ENCODE measurements at regions not wholly inside any gene's neighbourhood (a gene's known extent, or its start where the extent isn't known, plus 50 kb on each side); places are given as distances from the start of the nearest gene placed in this dataset.

DNA sequence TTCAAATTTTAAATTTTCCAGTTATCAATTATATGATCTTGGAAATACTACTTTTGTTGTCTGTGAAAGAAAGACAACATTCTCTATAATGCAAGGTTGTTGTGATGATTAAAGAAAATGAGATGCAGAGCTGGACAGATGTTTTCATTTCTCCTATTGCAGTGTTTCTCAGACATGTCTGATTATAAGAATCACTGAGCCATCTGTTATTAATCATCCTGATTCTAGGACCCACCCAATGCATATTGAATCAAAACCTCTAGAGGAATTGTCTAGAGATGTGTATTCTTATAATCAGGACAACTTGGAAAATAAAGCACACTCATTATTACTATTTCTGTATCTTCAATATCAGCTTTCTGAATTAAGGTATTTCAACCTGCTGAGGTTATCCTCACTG is 121.1 kb upstream of the ASTN2 start:
- no peak overlapping the region for H3K4me3 Mint-ChIP-seq
- no peak for DNase-seq (ENCODE audit: low spot score)
- no peaks in the 10 kb centered on the region for H3K27me3 Mint-ChIP-seq (ENCODE audit: low read depth)
- no peaks in the 10 kb centered on the region for H3K9me3 Mint-ChIP-seq
- no peak overlapping the region for H3K27ac Mint-ChIP-seq
- H3K4me1 Mint-ChIP-seq (ENCODE audit: low read depth) = no peaks in the 10 kb centered on the region
- no peaks in the 10 kb centered on the region for H3K36me3 Mint-ChIP-seq (ENCODE audit: low read depth)

DNA sequence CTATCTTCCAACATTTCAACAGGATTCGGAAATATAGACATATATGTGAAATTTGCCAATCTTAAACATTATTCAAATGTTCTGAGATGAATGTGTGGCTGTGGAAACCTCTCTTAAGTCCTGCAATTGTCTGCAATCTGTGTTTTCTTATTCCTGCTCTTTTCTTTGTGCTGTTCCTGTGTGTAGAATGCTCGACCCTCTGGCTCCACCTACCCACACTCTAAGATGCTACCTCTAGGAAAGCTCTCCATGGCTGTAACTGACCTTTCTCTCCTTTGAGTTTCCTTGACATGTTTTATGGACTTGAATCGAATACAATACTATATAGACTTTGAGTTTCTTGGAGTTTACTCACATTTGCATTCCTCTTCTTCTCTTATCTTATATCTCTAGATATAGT is 120.6 kb upstream of the ASTN2 start:
- H3K27ac Mint-ChIP-seq = no peak overlapping the region
- H3K27me3 Mint-ChIP-seq (ENCODE audit: low read depth) = no peaks in the 10 kb centered on the region
- no peaks in the 10 kb centered on the region for H3K9me3 Mint-ChIP-seq
- no peaks in the 10 kb centered on the region for H3K4me1 Mint-ChIP-seq (ENCODE audit: low read depth)
- no peak for DNase-seq (ENCODE audit: low spot score)
- no peaks in the 10 kb centered on the region for H3K36me3 Mint-ChIP-seq (ENCODE audit: low read depth)
- no peak overlapping the region for H3K4me3 Mint-ChIP-seq

DNA sequence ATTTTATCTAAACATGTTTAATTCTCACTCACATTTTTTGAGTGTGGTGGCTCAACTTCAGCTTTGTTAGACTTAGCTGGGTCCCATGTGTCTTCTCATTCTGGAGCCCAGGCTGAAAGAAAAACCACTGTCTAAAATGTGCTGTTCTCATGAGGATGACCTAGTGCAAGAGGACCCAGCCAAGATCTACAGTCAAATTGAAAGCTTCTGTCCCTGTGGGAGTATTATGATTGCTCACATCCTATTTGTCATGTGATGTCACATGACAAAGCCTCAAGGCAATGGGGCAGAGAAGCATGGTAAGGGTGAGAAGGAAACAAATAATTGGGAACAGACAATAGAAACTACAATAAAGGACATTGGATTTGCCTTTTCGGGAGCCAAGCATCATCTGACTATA is 113.4 kb upstream of the ASTN2 start:
- no peak for DNase-seq (ENCODE audit: low spot score)
- no peaks in the 10 kb centered on the region for H3K4me1 Mint-ChIP-seq (ENCODE audit: low read depth)
- no peak overlapping the region for H3K4me3 Mint-ChIP-seq
- H3K27ac Mint-ChIP-seq = no peak overlapping the region
- no peaks in the 10 kb centered on the region for H3K27me3 Mint-ChIP-seq (ENCODE audit: low read depth)
- no peaks in the 10 kb centered on the region for H3K36me3 Mint-ChIP-seq (ENCODE audit: low read depth)
- no peaks in the 10 kb centered on the region for H3K9me3 Mint-ChIP-seq

DNA sequence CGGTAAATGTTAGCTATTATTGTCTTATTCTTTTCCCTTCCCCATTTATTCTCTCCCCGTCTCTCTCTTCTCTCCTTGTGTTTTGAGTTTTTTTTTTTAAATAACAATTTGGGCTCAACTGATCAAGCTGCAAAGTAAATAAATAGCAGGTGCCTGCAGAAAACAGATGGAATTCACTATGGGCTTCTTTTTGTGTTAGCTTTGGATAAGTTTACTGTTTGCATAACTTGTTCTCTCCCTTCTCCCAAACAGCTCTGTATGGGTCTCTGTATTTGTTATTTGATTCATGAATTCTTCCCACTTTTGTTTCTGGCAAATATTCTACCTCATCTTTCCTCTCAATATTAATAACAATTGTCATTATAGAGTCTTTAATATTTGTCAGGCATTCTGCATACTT is 111.8 kb upstream of the ASTN2 start:
- Mint-ChIP-seq H3K27ac (no peak overlapping the region), H3K4me1 (ENCODE audit: low read depth) (no peaks in the 10 kb centered on the region), H3K27me3 (ENCODE audit: low read depth) (no peaks in the 10 kb centered on the region), H3K9me3 (no peaks in the 10 kb centered on the region), H3K4me3 (no peak overlapping the region), H3K36me3 (ENCODE audit: low read depth) (no peaks in the 10 kb centered on the region)
- DNase-seq (ENCODE audit: low spot score) = no peak

DNA sequence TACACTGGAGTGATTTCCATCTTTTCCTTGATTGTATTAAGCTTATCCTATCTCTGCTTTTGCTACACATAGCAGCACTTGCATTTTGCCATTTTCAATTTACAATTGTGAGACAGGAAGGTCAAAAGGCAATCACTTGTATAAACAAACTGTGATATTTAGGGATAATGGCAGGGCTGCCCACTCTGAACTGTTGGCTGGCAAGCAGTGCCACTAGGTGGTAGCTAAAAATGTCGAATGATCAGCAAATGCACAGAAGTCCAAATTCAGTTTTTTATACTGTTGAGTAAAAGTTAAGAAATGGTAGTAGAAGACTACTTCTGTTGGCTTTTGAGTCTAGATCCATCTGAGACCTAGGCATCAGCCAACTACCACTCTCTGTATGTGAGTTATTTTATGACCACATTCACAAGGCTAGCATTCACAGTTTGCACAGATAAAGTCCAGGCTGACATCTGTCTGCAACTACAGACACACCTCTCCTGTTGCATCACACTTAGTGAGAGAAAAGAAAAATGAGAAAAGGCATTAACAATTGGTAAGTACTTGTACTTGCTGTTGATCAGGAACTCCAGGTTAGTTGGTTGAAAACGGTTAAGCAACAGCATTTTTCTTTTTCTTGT is 108.8 kb upstream of the ASTN2 start:
- H3K27ac Mint-ChIP-seq = no peak overlapping the region
- no peaks in the 10 kb centered on the region for H3K36me3 Mint-ChIP-seq (ENCODE audit: low read depth)
- H3K9me3 Mint-ChIP-seq = no peaks in the 10 kb centered on the region

DNA sequence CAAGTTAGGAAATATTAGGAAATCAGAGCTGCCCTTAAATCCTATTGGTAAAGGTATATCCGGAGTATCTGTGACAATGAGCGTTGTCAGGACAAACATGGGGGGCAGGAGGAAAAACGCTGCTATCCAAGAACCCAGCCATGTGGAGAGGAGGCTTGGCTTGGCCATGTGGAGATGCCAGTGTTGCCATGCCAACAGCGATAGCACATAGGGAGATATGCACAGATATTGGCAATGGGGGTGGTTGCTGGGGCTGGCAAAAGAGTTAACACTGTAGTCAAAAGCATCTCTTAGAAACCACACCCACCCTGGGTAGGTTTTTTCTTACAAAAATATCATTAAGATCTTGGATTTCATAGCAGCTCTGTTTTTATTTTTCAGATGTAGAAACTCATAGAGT is 106.4 kb upstream of the ASTN2 start:
- DNase-seq (ENCODE audit: low spot score) = no peak
- Mint-ChIP-seq H3K4me1 (ENCODE audit: low read depth) (no peaks in the 10 kb centered on the region), H3K36me3 (ENCODE audit: low read depth) (no peaks in the 10 kb centered on the region), H3K4me3 (no peak overlapping the region), H3K27ac (no peak overlapping the region), H3K27me3 (ENCODE audit: low read depth) (no peaks in the 10 kb centered on the region), H3K9me3 (no peaks in the 10 kb centered on the region)

More for the DNA sequence above, 108.8 kb upstream of the ASTN2 start:
- DNase-seq (ENCODE audit: low spot score) = no peak
- H3K4me3 Mint-ChIP-seq = no peak overlapping the region
- H3K27me3 Mint-ChIP-seq (ENCODE audit: low read depth) = no peaks in the 10 kb centered on the region
- no peaks in the 10 kb centered on the region for H3K4me1 Mint-ChIP-seq (ENCODE audit: low read depth)

DNA sequence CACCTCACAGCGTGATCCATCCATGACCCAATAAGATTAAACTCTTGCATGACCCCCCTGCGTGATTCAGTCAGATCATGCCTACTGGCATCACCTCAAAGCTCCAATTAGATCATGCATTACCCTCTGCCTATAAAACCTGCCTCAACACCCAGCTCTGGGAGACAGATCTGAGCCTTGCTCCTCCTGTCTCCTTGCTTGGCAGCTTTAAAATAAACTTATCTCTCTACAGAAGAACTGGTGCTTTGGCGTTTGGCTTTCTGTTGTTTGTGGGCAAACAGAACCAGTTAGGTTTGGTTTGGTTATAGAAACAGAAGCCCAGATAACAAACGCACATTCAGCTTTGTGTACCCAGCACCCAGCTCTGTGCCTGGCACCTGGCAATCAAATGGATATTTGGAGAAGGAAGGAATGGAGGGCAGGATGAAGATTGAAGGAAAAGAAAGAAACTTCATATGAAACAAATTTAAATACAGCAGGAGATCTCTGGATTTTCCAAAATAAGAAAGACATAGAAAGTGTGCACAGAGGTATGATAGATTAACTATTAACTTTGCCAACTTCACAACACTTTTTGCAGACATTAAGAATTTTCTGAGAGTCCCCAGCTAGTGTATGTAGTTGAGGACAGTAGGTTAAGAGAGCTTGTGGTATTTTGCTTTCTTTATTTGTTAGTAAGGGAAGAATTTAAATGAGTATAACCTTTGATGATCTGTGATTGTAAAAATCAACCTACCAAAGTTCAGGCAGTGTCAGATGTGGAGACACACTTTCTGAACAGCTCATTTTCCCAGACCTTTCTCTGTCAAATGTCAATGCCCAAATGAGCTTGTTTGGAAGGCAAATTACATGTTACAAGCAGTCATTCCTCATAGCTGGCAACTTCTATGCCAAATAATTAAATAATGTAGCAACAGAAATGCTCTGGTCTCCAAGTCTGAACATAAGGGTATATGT is 102.1 kb upstream of the ASTN2 start:
- no peak for DNase-seq (ENCODE audit: low spot score)
- no peak overlapping the region for H3K4me3 Mint-ChIP-seq
- H3K36me3 Mint-ChIP-seq (ENCODE audit: low read depth) = no peaks in the 10 kb centered on the region
- H3K9me3 Mint-ChIP-seq = no peaks in the 10 kb centered on the region
- no peak overlapping the region for H3K27ac Mint-ChIP-seq
- H3K27me3 Mint-ChIP-seq (ENCODE audit: low read depth) = no peaks in the 10 kb centered on the region
- H3K4me1 Mint-ChIP-seq (ENCODE audit: low read depth) = no peaks in the 10 kb centered on the region

DNA sequence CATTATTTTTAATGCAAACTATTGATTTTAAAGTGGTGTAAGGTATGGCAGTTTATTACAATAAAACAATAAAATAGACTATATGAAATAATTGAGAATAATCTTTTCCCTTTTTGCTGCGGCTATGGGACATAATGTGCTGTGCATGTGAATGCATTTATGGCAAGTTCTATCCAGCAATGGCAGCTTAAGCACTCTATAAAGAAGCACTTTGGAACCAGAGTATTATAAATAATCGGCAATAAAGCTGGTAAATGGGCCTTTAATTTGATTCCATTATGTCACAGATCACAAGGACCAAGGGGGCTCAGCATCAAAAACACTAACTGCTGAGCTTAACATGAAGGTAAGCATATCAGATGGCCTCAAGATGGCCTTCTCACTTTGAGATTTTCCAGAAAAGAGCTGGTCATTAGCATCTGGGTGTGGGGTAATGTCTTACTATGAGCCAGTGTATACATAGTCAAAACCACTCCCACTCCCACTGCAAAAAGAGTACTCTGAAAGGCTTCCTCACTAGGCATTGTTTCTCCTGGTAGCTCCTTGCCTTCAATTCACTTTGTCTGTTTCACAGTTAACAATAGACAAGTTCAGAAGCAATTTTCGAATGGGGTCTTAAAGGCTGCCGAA is 97.1 kb upstream of the ASTN2 start:
- Mint-ChIP-seq H3K4me3 (no peak overlapping the region), H3K4me1 (ENCODE audit: low read depth) (no peaks in the 10 kb centered on the region), H3K36me3 (ENCODE audit: low read depth) (no peaks in the 10 kb centered on the region), H3K27me3 (ENCODE audit: low read depth) (no peaks in the 10 kb centered on the region), H3K27ac (no peak overlapping the region), H3K9me3 (no peaks in the 10 kb centered on the region)
- no peak for DNase-seq (ENCODE audit: low spot score)

DNA sequence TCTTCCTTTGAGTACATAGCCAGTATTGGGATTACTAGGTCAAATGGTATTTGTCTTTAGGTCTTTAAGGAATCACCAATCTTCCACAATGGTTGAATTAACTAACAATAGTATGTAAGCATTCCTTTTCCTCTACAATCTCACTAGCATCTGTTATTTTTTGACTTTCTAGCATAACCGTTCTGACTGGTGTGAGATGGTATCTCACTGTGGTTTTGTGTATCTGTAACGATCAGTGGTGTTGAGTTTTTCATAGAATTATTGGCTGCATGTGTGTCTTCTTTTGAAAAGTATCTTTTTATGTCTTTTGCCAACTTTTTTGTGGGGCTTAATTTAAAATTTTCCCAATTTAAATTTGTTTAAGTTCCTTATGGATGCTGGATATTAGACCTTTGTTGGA is 81.5 kb upstream of the ASTN2 start:
- Mint-ChIP-seq H3K9me3 (peaks cover 23% of the 10 kb centered on the region), H3K4me1 (ENCODE audit: low read depth) (peaks cover 24% of the 10 kb centered on the region), H3K27me3 (ENCODE audit: low read depth) (no peaks in the 10 kb centered on the region), H3K36me3 (ENCODE audit: low read depth) (peaks cover 6% of the 10 kb centered on the region), H3K4me3 (peak overlapping the region; percentile 47), H3K27ac (peak overlapping the region; percentile 43)
- DNase-seq (ENCODE audit: low spot score) = no peak

DNA sequence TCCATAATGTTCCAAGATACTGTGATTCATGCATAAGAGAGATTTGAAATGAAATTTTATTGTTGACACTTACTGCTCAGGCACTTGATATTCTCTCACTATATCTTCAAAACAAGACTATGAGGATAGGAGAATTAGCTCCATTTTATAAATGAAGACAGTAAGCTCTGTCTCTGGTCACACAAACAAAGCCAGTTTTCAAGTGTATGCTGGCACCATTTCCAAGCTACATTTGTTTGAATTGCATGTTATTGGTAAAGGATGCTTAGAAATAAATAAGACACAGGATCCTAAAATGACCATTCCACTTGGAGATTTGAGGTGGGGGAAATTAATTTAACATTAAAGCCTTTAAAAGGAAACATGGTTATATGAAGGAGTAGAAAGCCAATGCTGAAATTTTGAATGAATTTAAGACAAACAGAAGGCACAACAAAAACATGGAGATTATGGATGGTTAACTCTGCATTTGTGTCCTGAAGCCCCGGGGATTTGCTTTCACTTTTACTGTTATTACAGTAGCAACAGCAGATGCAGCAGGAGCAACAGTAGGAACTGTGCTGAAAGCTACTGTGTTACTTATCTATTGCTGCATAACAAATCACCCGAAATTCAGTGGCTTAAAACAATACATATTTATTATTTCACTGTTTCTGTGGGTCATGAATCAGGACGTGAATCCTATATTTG is 79.7 kb upstream of the ASTN2 start:
- peaks cover 23% of the 10 kb centered on the region for H3K9me3 Mint-ChIP-seq
- no peak for DNase-seq (ENCODE audit: low spot score)
- peaks cover 4% of the 10 kb centered on the region for H3K27me3 Mint-ChIP-seq (ENCODE audit: low read depth)
- H3K27ac Mint-ChIP-seq = no peak overlapping the region
- peaks cover 24% of the 10 kb centered on the region for H3K4me1 Mint-ChIP-seq (ENCODE audit: low read depth)
- H3K36me3 Mint-ChIP-seq (ENCODE audit: low read depth) = peaks cover 6% of the 10 kb centered on the region
- H3K4me3 Mint-ChIP-seq = no peak overlapping the region

DNA sequence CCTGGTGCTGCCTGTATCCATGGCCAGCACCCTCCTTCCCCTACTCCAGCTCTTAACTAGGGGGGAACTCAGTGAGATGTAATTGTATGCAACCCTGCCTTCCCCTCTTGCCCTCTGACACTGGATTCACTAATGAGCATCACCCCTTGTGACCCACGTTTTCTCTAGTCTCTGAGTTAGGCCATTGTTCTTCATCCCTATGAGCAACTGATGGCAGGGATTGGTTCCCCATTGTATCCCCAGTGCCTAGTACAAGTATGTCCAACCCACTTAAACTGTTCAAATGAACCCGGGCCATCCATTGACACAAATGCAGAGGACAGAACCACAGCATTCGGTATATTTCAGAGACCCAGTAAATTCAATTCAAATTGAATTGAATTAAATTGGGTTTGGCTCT is 77.6 kb upstream of the ASTN2 start:
- DNase-seq (ENCODE audit: low spot score) = no peak
- no peak overlapping the region for H3K27ac Mint-ChIP-seq
- peaks cover 22% of the 10 kb centered on the region for H3K4me1 Mint-ChIP-seq (ENCODE audit: low read depth)
- peaks cover 7% of the 10 kb centered on the region for H3K27me3 Mint-ChIP-seq (ENCODE audit: low read depth)
- H3K9me3 Mint-ChIP-seq = peaks cover 19% of the 10 kb centered on the region
- no peak overlapping the region for H3K4me3 Mint-ChIP-seq
- H3K36me3 Mint-ChIP-seq (ENCODE audit: low read depth) = peaks cover 3% of the 10 kb centered on the region

DNA sequence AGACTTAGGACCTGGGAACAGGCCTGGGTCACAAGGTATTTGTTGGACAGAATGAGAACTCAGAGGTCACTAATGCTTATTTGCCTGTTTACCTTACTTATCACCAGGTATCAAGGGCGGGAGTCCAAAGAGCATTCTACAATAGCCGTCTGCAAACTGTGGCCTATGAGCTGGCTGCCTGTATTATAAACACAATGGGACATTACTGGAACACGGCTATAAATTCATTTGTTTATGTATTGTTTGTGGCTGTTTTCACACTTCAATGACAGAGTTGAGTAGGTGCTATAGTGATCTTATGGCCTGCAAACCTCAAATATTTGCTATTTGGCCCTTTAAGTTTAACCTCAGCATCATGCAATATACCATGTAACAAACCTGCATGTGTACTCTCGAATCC is 76.6 kb upstream of the ASTN2 start:
- peaks cover 15% of the 10 kb centered on the region for H3K4me1 Mint-ChIP-seq (ENCODE audit: low read depth)

DNA sequence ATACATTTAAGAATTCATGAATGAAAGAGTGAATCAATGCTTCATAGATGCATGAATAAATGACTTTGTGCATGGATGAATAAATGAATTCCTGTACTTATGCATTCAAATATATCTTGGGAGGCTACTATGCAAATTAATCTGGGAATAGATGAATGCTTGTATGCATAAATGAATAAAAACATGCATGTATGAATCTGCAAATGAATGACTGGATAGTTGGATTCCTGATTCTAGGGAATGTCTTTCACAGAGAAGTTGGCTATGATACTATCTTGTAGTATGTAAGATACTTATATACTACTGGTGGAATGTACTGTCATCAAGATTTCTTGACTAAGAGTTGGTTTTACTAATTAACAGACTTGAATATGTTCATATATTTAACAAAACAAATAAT is 75.3 kb upstream of the ASTN2 start:
- Mint-ChIP-seq H3K27ac (no peak overlapping the region), H3K9me3 (no peaks in the 10 kb centered on the region), H3K4me3 (no peak overlapping the region), H3K4me1 (ENCODE audit: low read depth) (peaks cover 5% of the 10 kb centered on the region), H3K27me3 (ENCODE audit: low read depth) (peaks cover 7% of the 10 kb centered on the region), H3K36me3 (ENCODE audit: low read depth) (no peaks in the 10 kb centered on the region)
- no peak for DNase-seq (ENCODE audit: low spot score)

More for the DNA sequence above, 76.6 kb upstream of the ASTN2 start:
- DNase-seq (ENCODE audit: low spot score) = no peak
- Mint-ChIP-seq H3K4me3 (no peak overlapping the region), H3K27ac (no peak overlapping the region), H3K36me3 (ENCODE audit: low read depth) (peaks cover under 1% of the 10 kb centered on the region), H3K27me3 (ENCODE audit: low read depth) (peaks cover 7% of the 10 kb centered on the region), H3K9me3 (peaks cover 10% of the 10 kb centered on the region)

DNA sequence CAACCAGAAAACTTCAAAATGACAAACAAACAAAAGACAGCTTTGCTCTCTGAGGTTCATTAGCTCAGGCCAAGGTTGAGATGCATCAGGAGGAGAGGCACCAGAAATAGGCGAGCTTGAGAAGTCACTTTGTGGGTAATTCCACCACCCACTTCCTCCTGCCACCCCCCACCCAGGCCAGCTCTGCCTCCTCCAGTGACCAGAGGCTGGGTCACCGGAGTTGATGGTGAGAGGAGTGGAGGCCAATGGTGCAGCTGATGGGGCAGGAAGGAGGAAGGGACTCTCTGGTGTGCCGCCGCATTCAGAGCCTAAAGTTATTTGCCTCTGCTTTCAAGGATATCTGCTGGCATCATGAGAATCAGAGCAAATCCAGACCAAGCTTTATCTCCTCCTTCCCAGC is 73.8 kb upstream of the ASTN2 start:
- H3K4me3 Mint-ChIP-seq = no peak overlapping the region
- no peaks in the 10 kb centered on the region for H3K36me3 Mint-ChIP-seq (ENCODE audit: low read depth)
- H3K4me1 Mint-ChIP-seq (ENCODE audit: low read depth) = peaks cover 2% of the 10 kb centered on the region
- no peak overlapping the region for H3K27ac Mint-ChIP-seq
- no peaks in the 10 kb centered on the region for H3K9me3 Mint-ChIP-seq
- H3K27me3 Mint-ChIP-seq (ENCODE audit: low read depth) = peaks cover 7% of the 10 kb centered on the region
- DNase-seq (ENCODE audit: low spot score) = no peak
